CD4-positive, alpha-beta T cell (primary cell): ENCODE measurements at regions not wholly inside any gene's neighbourhood (a gene's known extent, or its start where the extent isn't known, plus 50 kb on each side); places are given as distances from the start of the nearest gene placed in this dataset.
A peak's percentile ranks its signal among the peaks of the same experiment; 100 is the strongest.

ENCODE experiments used
- ATAC-seq: fragments of 200-7000 bp; cut with Tn5 transposase; one replicate; pipeline ENCODE4 v1.10.0; 2022; ENCODE audit warnings: mild to moderate bottlenecking; ENCODE audit not compliant: poor library complexity
- CTCF ChIA-PET: fragments of 350-600 bp; sonication (Branson Sonifier 250); formaldehyde crosslinking; loops from one replicate; lab custom pipeline; 2021; ENCODE audit warnings: antibody characterized with exemption, inconsistent platforms; lab: Charles Lee
- POLR2A ChIA-PET: fragments of 350-600 bp; sonication (Branson Sonifier 250); formaldehyde crosslinking; loops from one replicate; lab custom pipeline; 2021; ENCODE audit warnings: antibody characterized with exemption, inconsistent platforms; lab: Charles Lee
- DNase-seq, 14 experiments: peaks; one replicate each; pipeline ENCODE4 v3.0.0-alpha.2; 2013 to 2020; ENCODE audit warnings: mixed read lengths in 2 of 14
- H3K27ac ChIP-seq, 2 donors: one replicate each; pipeline versions ENCODE4 v1.5.1 to v1.7.0; 2013; ENCODE audit warnings: low read length in 2 of 2, low read depth in 1 of 2, mild to moderate bottlenecking in 1 of 2
- H3K27me3 ChIP-seq, 2 experiments: 1 replicate in 1 of 2; 2 replicates in 1 of 2; pipeline versions ENCODE4 v1.6.1 to v1.7.0; 2013; ENCODE audit warnings: low read length in 2 of 2, control low read depth in 1 of 2, mild to moderate bottlenecking in 1 of 2, moderate library complexity in 1 of 2; ENCODE audit not compliant: insufficient read depth in 2 of 2, control insufficient read depth in 1 of 2
- H3K36me3 ChIP-seq: one replicate; pipeline ENCODE4 v1.6.1; 2013; ENCODE audit warnings: low read length, control low read depth; ENCODE audit not compliant: insufficient read depth
- H3K4me1 ChIP-seq: one replicate; pipeline ENCODE4 v1.6.1; 2013; ENCODE audit warnings: low read length, control low read depth; ENCODE audit not compliant: insufficient read depth
- H3K4me3 ChIP-seq: one replicate; pipeline ENCODE4 v1.5.1; 2013; ENCODE audit warnings: mild to moderate bottlenecking, low read length, moderate library complexity
- H3K9me3 ChIP-seq, 2 experiments: 1 replicate in 1 of 2; 2 replicates in 1 of 2; pipeline versions ENCODE4 v1.6.1 to v1.7.0; 2013; ENCODE audit warnings: low read length in 2 of 2, mild to moderate bottlenecking in 2 of 2, control low read depth in 1 of 2, moderate library complexity in 1 of 2; ENCODE audit not compliant: control insufficient read depth in 1 of 2, insufficient read depth in 1 of 2
- H3K27ac Mint-ChIP-seq: one replicate; pipeline ENCODE4 v1.8.0; 2020; ENCODE audit warnings: mixed read lengths
- H3K27me3 Mint-ChIP-seq: one replicate; pipeline ENCODE4 v1.8.0; 2021; ENCODE audit warnings: mixed read lengths
- H3K36me3 Mint-ChIP-seq: one replicate; pipeline ENCODE4 v1.8.0; 2021; ENCODE audit warnings: low read depth, mixed read lengths
- H3K4me1 Mint-ChIP-seq: one replicate; pipeline ENCODE4 v1.8.0; 2021; ENCODE audit warnings: low read depth, mixed read lengths
- H3K4me3 Mint-ChIP-seq: one replicate; pipeline ENCODE4 v1.8.0; 2020; ENCODE audit warnings: mild to moderate bottlenecking, mixed read lengths
- H3K9me3 Mint-ChIP-seq: one replicate; pipeline ENCODE4 v1.8.0; 2020; ENCODE audit warnings: mixed read lengths
- CTCF ChIP-seq: fragments of 200-600 bp; IDR thresholded peaks from one replicate; pipeline ENCODE4 v1.8.0; 2022; ENCODE audit warnings: antibody characterized with exemption, mild to moderate bottlenecking
- intact Hi-C, 2 experiments: fragments of 100-400 bp; cut with DNase I in 1 of 2; cut with micrococcal nuclease in 1 of 2; formaldehyde crosslinking; loops; one replicate each; pipeline versions ENCODE4 v1.15.1 to v1.9.0; 2023 to 2025; cut with DNase I, micrococcal nuclease

GRCh38 chr14:21912367-21912766 lies 238.7 kb upstream of the OR4E1 start:
- ATAC-seq: no peak
- CTCF ChIA-PET: interaction anchor here (0.7 to 3.7 kb wide), 4 partner anchors 9 to 658 kb away, joined by 3 to 28 read pairs (median 5); no protein-coding TSS in a partner anchor
- H3K27ac ChIP-seq: no peak overlapping the region
- Mint-ChIP-seq H3K27me3 (no peaks in the 10 kb centered on the region), H3K27ac (peak overlapping the region; percentile 37), H3K4me3 (no peak overlapping the region), H3K4me1 (peaks cover 41% of the 10 kb centered on the region), H3K9me3 (no peaks in the 10 kb centered on the region), H3K36me3 (no peaks in the 10 kb centered on the region)
- intact Hi-C loops: loop anchor here in 1 of 2 experiments (5.0 to 10.0 kb wide), 3 partner anchors 45 to 642 kb away; no protein-coding TSS in a partner anchor
- no peaks in the 10 kb centered on the region for H3K9me3 ChIP-seq
- POLR2A ChIA-PET: interaction anchor here (0.6 to 2.5 kb wide), 5 partner anchors 10 to 659 kb away, joined by 3 to 10 read pairs (median 3); no protein-coding TSS in a partner anchor
- peaks cover 9% of the 10 kb centered on the region for H3K4me1 ChIP-seq
- no peaks in the 10 kb centered on the region for H3K27me3 ChIP-seq
- no peak overlapping the region for H3K4me3 ChIP-seq
- H3K36me3 ChIP-seq: no peaks in the 10 kb centered on the region
- no peak for DNase-seq
- no peak for TF ChIP-seq CTCF

- no peak overlapping the region for H3K4me3 Mint-ChIP-seq
- DNase-seq: no peak
- H3K9me3 Mint-ChIP-seq: no peaks in the 10 kb centered on the region
- Histone ChIP-seq H3K27me3 (no peaks in the 10 kb centered on the region), H3K9me3 (no peaks in the 10 kb centered on the region), H3K4me3 (no peak overlapping the region), H3K4me1 (peaks cover 9% of the 10 kb centered on the region), H3K36me3 (no peaks in the 10 kb centered on the region), H3K27ac (no peak overlapping the region)
- peaks cover 39% of the 10 kb centered on the region for H3K4me1 Mint-ChIP-seq
- peak overlapping the region; percentile 37 for H3K27ac Mint-ChIP-seq
- H3K36me3 Mint-ChIP-seq: no peaks in the 10 kb centered on the region
- no peak for ATAC-seq
- H3K27me3 Mint-ChIP-seq: no peaks in the 10 kb centered on the region
- ChIA-PET POLR2A (interaction anchor here (0.9 to 1.0 kb wide), 2 partner anchors 9 to 655 kb away, joined by 3 read pairs; no protein-coding TSS in a partner anchor), CTCF (interaction anchor here (2.3 to 3.7 kb wide), 2 partner anchors 85 to 658 kb away, joined by 7 to 28 read pairs; no protein-coding TSS in a partner anchor)
- TF ChIP-seq CTCF: no peak
- intact Hi-C loops: loop anchor here in 1 of 2 experiments (5.0 to 10.0 kb wide), 3 partner anchors 45 to 643 kb away; no protein-coding TSS in a partner anchor
Observed at GRCh38 chr14:21911877-21912276, 238.3 kb upstream of the OR4E1 start.

GRCh38 chr14:21910260-21910659 lies 236.6 kb upstream of the OR4E1 start:
- no peaks in the 10 kb centered on the region for H3K9me3 Mint-ChIP-seq
- ChIA-PET CTCF (no interaction called here), POLR2A (no interaction called here)
- Histone ChIP-seq H3K27ac (no peak overlapping the region), H3K27me3 (no peaks in the 10 kb centered on the region), H3K4me3 (no peak overlapping the region), H3K9me3 (no peaks in the 10 kb centered on the region), H3K4me1 (peaks cover 5% of the 10 kb centered on the region), H3K36me3 (no peaks in the 10 kb centered on the region)
- TF ChIP-seq CTCF: no peak
- H3K4me1 Mint-ChIP-seq: peaks cover 24% of the 10 kb centered on the region
- ATAC-seq: no peak
- intact Hi-C loops: loop anchor here in 1 of 2 experiments (5.0 to 10.0 kb wide), 3 partner anchors 43 to 645 kb away; no protein-coding TSS in a partner anchor
- no peaks in the 10 kb centered on the region for H3K27me3 Mint-ChIP-seq
- DNase-seq: no peak
- H3K36me3 Mint-ChIP-seq: no peaks in the 10 kb centered on the region
- no peak overlapping the region for H3K27ac Mint-ChIP-seq
- H3K4me3 Mint-ChIP-seq: no peak overlapping the region
